ENCODE measurements at regions not wholly inside any gene's neighbourhood (a gene's known extent, or its start where the extent isn't known, plus 50 kb on each side); places are given as distances from the start of the nearest gene placed in this dataset.

DNA sequence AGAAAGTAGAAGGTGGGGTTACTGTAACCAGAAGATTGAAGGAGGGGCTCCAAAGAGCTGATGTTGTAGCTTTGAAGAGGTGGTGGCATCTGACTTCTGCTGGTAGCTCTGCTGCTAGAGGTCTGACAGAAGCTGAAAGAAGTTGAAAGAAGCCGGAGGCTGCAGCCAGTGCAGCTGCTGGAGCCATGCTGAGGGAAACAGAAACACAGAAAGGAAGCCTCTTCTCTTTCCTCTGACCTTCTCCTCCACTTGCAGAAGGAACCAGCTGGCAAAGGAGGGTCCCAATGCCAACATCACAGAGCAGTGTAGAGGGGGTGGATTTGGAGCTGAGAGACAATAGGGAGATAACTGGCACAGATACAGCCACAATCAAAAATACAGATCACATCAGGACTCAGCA lies 89.3 kb upstream of the HHIP start:
- TF ChIP-seq EZH2 (IDR thresholded peaks at IDR 0.05; ENCODE audit: insufficient read depth, poor library complexity, severe bottlenecking) (no peak), EZH2phosphoT487 (IDR thresholded peaks at IDR 0.05; ENCODE audit: insufficient read depth, low read depth) (no peak)
